HL-60 (cell line): ENCODE measurements at regions not wholly inside any gene's neighbourhood (a gene's known extent, or its start where the extent isn't known, plus 50 kb on each side); places are given as distances from the start of the nearest gene placed in this dataset.
A peak's percentile ranks its signal among the peaks of the same experiment; 100 is the strongest.

ENCODE experiments used
- DNase-seq, 2 experiments: peaks; one replicate each; pipeline ENCODE4 v3.0.0-alpha.2; 2010 to 2020; ENCODE audit warnings: low read depth in 1 of 2, low spot score in 1 of 2
- H3K27ac ChIP-seq: fragments of 250-450 bp; sonication (Bioruptor Pico); replicated peaks from 2 replicates; pipeline ENCODE4 v1.5.1; 2020; ENCODE audit warnings: mild to moderate bottlenecking, moderate library complexity
- H3K27me3 ChIP-seq: fragments of 250-450 bp; sonication (Bioruptor Pico); 2 replicates; pipeline ENCODE4 v1.5.1; 2021; ENCODE audit warnings: mild to moderate bottlenecking, moderate library complexity; ENCODE audit not compliant: insufficient read depth, poor library complexity, severe bottlenecking
- H3K4me3 ChIP-seq: replicated peaks from 2 replicates; pipeline ENCODE4 v1.5.1; 2011; ENCODE audit warnings: mild to moderate bottlenecking, control low read depth, low read length; ENCODE audit not compliant: insufficient read depth
- GABPA ChIP-seq: IDR thresholded peaks from 2 replicates; pipeline ENCODE4 v1.6.1; 2012; ENCODE audit warnings: low read depth
- POLR2AphosphoS5 ChIP-seq: IDR thresholded peaks from 2 replicates; pipeline ENCODE4 v1.6.1; 2012; ENCODE audit warnings: low read depth
- SPI1 ChIP-seq: IDR thresholded peaks from 2 replicates; pipeline ENCODE4 v1.6.1; 2012; ENCODE audit warnings: low read depth, mild to moderate bottlenecking, borderline replicate concordance
- TF ChIP-seq, protein P1 (sequence below): IDR thresholded peaks from one replicate; pipeline ENCODE4 v1.5.1; 2011; ENCODE audit warnings: low read length, control low read depth, inconsistent platforms; ENCODE audit not compliant: insufficient read depth
- TF ChIP-seq, protein P2 (sequence below): IDR thresholded peaks from 2 replicates; pipeline ENCODE4 v1.6.1; 2012; ENCODE audit warnings: low read depth; ENCODE audit not compliant: insufficient replicate concordance

DNA sequence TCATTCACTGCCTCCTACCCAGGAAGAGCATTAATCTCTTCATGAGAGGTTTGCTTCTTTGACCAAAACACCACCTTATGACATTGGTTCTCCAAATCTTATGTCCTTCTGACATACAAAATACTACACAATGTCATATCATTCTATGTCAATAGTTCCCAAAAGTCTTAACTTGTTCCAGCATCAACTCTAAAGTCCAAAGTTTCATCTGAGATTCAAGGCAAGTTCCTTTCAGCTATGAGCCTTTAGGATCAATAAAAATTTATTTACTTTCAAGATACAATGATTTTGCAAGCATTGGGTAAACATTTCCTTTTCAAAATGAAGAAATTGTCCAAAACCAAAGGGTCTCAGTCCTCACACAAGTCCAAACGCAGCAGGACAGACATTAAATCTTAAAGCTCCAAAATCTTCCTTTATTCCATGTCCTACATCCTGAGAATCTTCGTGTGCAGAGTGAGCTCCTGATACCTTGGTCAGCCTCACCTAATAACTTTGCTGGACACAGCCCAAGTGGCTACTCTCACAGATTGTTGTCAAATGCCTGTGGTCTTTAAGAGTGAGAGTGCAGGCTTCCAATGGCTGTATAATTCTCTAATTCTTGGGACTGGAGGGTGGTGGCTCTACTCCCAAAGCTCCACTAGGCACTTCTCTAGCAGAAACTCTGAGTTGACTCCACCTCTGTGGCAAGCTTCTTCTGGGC, 1668.2 kb downstream of the HACE1 start:
- no peaks in the 10 kb centered on the region for H3K27me3 ChIP-seq

DNA sequence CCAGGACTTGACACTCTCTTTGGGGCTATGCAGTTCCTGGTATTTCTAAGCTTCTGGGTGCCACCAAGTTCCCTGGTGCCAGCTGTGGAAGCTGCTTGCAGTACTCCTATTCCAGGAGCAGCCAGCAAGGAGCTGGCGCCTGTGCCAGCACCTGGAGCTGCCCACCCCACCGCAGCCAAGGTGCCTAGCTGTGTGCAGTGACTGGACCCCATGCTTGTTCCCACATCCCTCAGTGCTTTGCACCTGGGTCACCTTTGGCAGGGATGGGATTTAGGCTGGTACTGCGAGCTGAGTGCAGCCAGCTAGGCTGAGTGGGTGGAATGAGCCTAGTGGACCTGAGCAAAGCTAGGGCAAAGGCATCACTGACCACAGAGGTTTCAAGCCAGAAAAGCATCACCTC, 1674.9 kb downstream of the HACE1 start:
- no peak for DNase-seq
- Histone ChIP-seq H3K27ac (no peak overlapping the region), H3K27me3 (no peaks in the 10 kb centered on the region), H3K4me3 (no peak overlapping the region)
- TF ChIP-seq POLR2AphosphoS5 = no peak
- TF ChIP-seq SPI1 = no peak
- TF ChIP-seq, protein P1, sequence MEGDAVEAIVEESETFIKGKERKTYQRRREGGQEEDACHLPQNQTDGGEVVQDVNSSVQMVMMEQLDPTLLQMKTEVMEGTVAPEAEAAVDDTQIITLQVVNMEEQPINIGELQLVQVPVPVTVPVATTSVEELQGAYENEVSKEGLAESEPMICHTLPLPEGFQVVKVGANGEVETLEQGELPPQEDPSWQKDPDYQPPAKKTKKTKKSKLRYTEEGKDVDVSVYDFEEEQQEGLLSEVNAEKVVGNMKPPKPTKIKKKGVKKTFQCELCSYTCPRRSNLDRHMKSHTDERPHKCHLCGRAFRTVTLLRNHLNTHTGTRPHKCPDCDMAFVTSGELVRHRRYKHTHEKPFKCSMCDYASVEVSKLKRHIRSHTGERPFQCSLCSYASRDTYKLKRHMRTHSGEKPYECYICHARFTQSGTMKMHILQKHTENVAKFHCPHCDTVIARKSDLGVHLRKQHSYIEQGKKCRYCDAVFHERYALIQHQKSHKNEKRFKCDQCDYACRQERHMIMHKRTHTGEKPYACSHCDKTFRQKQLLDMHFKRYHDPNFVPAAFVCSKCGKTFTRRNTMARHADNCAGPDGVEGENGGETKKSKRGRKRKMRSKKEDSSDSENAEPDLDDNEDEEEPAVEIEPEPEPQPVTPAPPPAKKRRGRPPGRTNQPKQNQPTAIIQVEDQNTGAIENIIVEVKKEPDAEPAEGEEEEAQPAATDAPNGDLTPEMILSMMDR = no peak
- TF ChIP-seq, protein P2, sequence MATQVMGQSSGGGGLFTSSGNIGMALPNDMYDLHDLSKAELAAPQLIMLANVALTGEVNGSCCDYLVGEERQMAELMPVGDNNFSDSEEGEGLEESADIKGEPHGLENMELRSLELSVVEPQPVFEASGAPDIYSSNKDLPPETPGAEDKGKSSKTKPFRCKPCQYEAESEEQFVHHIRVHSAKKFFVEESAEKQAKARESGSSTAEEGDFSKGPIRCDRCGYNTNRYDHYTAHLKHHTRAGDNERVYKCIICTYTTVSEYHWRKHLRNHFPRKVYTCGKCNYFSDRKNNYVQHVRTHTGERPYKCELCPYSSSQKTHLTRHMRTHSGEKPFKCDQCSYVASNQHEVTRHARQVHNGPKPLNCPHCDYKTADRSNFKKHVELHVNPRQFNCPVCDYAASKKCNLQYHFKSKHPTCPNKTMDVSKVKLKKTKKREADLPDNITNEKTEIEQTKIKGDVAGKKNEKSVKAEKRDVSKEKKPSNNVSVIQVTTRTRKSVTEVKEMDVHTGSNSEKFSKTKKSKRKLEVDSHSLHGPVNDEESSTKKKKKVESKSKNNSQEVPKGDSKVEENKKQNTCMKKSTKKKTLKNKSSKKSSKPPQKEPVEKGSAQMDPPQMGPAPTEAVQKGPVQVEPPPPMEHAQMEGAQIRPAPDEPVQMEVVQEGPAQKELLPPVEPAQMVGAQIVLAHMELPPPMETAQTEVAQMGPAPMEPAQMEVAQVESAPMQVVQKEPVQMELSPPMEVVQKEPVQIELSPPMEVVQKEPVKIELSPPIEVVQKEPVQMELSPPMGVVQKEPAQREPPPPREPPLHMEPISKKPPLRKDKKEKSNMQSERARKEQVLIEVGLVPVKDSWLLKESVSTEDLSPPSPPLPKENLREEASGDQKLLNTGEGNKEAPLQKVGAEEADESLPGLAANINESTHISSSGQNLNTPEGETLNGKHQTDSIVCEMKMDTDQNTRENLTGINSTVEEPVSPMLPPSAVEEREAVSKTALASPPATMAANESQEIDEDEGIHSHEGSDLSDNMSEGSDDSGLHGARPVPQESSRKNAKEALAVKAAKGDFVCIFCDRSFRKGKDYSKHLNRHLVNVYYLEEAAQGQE = no peak
- no peak for TF ChIP-seq GABPA

More for the DNA sequence above, 1668.2 kb downstream of the HACE1 start:
- no peak overlapping the region for H3K27ac ChIP-seq
- H3K4me3 ChIP-seq = no peak overlapping the region
- no peak for DNase-seq
- TF ChIP-seq POLR2AphosphoS5 = no peak
- no peak for TF ChIP-seq GABPA

DNA sequence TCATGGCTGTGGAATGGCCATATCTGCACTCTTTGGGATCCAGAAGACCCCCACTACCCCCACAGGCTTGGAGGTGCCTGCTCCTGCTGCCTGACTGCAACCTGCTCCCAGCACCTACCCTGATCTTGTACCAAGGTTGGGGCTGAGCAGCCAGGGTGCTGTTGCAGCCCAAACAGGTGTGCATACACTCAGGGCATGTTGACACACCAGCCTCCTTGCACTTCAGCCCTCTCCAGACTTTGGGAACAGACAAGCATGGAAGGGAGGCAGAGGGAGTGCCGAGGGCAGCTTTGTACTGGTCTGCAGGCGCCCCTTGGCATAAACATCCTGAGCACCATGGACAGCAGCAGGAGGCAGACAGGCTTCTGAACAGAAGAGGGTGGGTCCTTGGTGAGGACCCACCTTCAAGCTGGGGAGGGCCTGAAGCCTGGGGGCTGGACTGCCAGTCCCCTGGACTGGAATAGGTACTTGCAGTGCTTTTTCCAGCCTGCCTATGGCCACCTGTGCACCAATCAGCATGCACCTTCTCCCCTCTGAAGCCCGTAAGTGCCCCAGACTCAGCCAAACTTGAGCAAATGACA, 1675.8 kb downstream of the HACE1 start:
- H3K4me3 ChIP-seq = no peak overlapping the region
- no peak overlapping the region for H3K27ac ChIP-seq
- TF ChIP-seq GABPA (no peak), POLR2AphosphoS5 (no peak)
- TF ChIP-seq, protein P2 = peak; percentile 88
- no peak for DNase-seq
- H3K27me3 ChIP-seq = no peaks in the 10 kb centered on the region

DNA sequence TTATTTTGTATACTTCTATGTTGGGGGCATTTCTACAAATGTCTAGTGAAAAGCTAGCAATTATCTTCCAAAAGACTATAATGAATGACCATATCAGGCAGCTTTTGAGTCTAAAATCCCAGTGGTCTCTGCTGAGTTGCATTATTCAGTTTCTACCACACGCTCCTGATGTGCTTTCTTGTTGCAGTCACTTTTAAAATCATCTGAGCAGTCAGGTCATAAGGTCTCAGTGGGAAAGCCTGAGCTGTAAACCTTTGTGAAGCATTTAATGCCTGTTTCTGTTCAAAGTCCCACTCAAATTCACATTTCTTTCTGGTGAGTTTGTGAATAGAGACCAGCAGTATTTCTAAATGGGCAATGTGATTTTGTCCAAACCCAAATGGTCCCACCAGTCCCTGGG, 1681.5 kb downstream of the HACE1 start:
- no peak overlapping the region for H3K27ac ChIP-seq
- DNase-seq = no peak
- no peaks in the 10 kb centered on the region for H3K27me3 ChIP-seq
- no peak for TF ChIP-seq POLR2AphosphoS5
- no peak for TF ChIP-seq SPI1
- TF ChIP-seq, protein P1 = no peak
- TF ChIP-seq, protein P2 = no peak
- no peak for TF ChIP-seq GABPA
- no peak overlapping the region for H3K4me3 ChIP-seq
